Posterior vena cava (tissue), 2 donors: ENCODE measurements at regions not wholly inside any gene's neighbourhood (a gene's known extent, or its start where the extent isn't known, plus 50 kb on each side); places are given as distances from the start of the nearest gene placed in this dataset.
"Not testable (repeated sequence)": the region's sequence is repeated elsewhere in the genome, so short reads cannot be mapped to it uniquely, and the experiment has no call there.

ENCODE experiments used
- DNase-seq: peaks from one replicate; pipeline ENCODE4 v3.0.0-alpha.2; 2020; ENCODE audit warnings: low spot score
- intact Hi-C, 2 donors: fragments of 100-400 bp; cut with DNase I; formaldehyde crosslinking; loops; one replicate each; pipeline versions ENCODE4 v1.14.1 to v1.14.2; 2022 to 2023
- donor health status: DM: yes; HTN: yes; CAD: no.
- donor health status: DM: yes; HTN: yes; CAD: no.

DNA sequence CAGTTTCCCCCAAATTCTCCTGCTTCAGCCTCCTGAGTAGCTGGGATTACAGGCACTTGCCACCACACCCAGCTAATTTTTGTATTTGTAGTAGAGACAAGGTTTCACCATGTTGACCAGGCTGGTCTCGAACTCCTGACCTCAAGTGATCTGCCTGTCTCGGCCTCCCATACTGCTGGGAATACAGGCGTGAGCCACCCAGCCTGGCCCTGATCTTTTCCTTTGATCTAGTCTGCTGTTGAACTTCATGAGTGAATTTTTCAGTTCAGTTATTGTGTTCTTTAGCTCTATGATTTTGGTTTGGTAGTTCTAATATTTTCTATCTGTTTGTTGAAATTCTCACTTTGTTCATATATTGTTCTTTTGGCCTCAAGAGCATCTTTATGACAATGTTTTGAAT lies 83.4 kb upstream of the RAP2C start:
- intact Hi-C loops, DNase-seq: not testable (repeated sequence)

GRCh38 chrX:132294776-132295495 lies 75.7 kb upstream of the RAP2C start:
- no peak for DNase-seq
- intact Hi-C loops, result loop anchor here in 1 of 2 donors (10.0 kb wide), 1 partner anchor 320 kb away; no protein-coding TSS in a partner anchor

DNA sequence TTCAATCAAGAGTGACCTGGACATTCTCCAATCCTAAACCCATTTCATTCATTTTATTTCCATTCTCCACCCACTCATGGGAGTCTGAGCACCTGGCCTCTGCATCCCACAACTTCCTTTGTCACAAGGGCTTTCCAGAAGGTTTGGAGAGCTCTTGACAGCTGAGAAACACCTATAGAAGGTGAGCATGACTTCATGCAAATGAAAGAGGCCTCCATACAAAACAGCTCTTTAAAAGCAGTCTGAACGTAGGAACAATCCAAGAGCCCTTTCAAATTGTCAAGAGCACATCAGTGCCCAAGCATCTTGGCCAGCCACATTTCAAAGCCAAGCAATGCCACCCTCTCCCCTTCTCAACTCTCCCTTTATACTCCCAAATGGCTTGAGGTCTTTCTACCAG lies 74.9 kb upstream of the RAP2C start:
- intact Hi-C loops, result loop anchor here in 1 of 2 donors (10.0 kb wide), 1 partner anchor 321 kb away; no protein-coding TSS in a partner anchor
- DNase-seq, result no peak

DNA sequence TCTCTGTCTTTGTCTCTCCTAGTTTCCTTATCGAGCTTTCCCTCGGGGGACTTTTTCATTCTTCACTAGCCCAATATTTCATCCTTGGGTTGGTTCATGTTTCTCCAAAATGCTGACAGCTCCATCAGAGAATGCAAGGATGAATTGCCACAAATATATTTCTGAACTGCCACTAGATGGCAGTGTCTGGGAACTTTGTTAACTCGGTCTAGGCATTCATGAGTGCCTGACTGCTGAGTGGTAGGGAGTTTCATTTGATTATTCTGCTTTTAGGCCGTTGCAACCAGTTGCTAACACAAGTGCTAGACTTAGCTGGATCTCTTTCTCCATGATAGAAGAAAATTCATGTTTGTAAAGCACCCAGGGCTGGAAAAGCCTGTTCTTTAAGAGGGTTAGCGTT lies 73.5 kb upstream of the RAP2C start:
- no peak for DNase-seq
- intact Hi-C loops, result loop anchor here (1.0 to 10.0 kb wide), 2 partner anchors 64 to 322 kb away; no protein-coding TSS in a partner anchor

GRCh38 chrX:132277953-132278614 lies 58.8 kb upstream of the RAP2C start:
- intact Hi-C loops, result no loop called here
- DNase-seq, result no peak

- intact Hi-C loops, result no loop called here
- DNase-seq, result no peak
Measured at GRCh38 chrX:132272826-132273225, 53.6 kb upstream of the RAP2C start.

- no peak for DNase-seq
- intact Hi-C loops, result no loop called here
Measured at GRCh38 chrX:132271311-132271778, 52.1 kb upstream of the RAP2C start.

- intact Hi-C loops, result no loop called here
- no peak for DNase-seq
Measured at GRCh38 chrX:132270699-132271098, 51.5 kb upstream of the RAP2C start.

DNA sequence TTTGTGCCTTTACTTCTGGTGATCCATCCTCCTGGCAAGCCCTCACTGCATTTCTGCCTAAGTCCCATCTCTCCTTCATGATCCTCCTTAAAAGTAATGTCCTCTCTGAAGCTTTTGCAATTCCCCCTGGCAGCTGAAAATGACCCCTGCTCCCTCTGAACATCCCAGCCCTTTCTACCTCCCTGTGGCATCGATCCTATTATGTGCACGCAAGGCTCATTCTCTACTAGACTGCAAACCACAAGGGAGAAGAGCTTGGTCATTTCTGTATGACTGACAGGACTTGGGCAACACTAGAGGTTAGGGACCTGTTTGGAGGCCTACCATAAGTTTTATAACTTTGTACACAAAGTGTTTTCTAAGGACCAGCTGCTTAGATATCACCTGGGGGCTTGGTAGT lies 50.8 kb upstream of the RAP2C start:
- intact Hi-C loops, result no loop called here
- DNase-seq, result no peak
